ENCODE measurements at regions not wholly inside any gene's neighbourhood (a gene's known extent, or its start where the extent isn't known, plus 50 kb on each side); places are given as distances from the start of the nearest gene placed in this dataset.
"Not testable (repeated sequence)": the region's sequence is repeated elsewhere in the genome, so short reads cannot be mapped to it uniquely, and the experiment has no call there.

DNA sequence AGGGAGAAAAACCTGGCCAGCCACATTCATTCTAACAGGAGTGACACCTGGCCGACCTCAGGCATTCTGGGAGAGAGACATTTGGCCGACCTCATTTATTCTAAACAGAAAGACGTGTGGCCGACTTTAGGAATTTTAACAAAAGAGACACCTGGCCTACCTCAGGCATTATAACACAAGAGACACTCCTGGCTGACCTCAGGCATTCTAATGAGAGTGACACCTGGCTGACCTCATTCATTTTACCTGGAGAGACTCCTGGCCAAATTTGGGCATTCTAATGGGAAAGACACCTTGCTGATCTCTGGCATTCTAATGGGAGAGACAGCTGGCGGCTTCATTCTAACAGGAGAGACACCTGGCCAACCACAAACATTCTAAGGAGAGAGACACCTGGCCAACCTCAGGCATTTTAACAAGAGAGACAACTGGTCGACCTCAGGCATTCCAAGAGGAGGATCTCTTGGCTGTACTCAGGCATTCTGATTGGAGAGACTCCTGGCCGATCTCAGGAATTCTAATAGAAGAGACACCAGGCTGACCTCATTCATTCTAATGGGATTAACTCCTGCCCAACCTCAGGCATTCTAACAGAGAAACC, 1353.9 kb downstream of the UQCRFS1 start:
- no peak for DNase-seq (ENCODE audit: low read depth in 4 of 4, low spot score in 3 of 4)

DNA sequence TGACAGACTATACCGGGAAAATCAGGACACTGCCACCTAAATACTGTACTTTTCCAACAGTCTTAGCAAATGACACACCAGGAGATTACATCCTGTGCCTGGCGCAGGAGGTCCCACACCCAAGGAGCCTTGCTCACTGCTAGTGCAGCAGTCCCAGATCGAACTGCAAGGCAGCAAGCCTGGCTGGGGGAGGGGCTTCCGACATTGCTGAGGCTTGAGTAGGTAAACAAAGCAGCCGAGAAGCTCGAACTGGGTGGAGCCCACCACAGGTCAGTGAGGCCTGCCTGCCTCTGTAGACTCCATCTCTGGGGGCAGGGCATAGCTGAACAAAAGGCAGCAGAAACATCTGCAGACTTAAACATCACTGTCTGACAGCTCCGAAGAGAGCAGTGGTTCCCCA, 1360.0 kb downstream of the UQCRFS1 start:
- not testable (repeated sequence) for DNase-seq (ENCODE audit: low read depth in 4 of 4, low spot score in 3 of 4)

DNA sequence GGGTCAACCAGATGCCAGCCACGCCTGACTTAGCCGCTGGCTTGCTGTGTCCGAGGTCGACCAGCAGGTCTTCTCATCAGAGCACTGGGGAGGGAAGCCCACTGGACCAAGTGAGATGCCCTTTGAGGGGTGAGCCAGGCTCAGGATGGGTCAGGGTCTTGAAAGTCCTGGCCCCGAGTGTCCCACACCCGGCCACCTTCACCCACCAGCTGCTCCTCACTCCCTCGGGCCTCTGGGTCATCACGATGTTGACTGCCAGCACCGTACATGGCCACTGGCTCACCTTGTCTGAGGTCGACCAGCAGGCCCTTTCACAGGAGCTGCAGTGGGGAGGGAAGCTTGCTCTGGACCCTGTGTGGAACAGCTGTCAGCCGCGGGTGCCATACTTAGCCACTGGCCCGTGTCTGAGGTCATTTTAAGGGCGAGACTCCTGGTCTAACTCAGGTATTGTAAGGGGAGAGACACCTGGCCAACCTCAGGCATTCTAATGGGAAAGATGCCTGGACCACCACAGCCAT, 1361.3 kb downstream of the UQCRFS1 start:
- no peak for DNase-seq (ENCODE audit: low read depth in 4 of 4, low spot score in 3 of 4)

DNA sequence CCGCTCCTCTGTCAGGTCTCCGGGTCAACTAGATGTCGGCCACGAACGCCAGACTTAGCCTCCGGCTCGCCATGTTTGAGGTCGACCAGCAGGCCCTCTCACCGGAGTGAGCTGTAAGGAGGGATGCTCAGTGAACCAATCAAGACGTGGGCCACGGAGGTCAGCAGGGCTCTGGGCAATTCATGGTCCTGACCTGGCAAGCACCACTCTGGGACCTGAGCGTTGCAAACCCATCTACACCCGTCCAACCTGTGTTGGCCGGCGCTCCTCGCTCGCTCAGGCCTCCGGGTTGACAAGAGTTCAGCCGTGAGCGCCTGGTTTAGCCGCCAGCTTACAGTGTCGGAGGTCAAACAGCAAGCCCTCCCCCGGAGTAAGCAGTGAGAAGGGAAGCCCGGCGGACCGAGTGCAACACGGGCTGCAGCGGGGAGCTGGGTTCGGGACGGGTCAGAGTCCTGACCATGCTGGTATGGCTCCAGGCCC, 1361.9 kb downstream of the UQCRFS1 start:
- DNase-seq (ENCODE audit: low read depth in 4 of 4, low spot score in 3 of 4), result no peak

DNA sequence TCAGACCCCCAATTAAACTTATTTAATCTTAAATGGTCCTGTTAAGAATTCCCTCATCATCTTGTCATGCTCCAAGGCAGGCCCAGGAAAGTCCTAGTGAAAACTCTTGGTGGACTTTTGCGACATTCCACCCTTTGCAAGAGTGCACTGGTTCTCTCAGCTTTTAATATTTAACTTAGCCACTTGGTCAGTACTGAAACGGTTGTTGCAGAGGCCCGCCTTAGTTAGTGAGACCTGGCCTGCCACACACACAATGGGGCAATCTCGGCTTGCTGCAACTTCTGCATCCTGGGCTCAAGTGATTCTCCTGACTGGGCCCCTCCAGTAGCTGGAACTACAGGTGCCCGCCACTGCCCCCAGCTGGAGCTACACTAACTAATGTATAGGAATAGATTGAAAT, 1366.0 kb downstream of the UQCRFS1 start:
- no peak for DNase-seq (ENCODE audit: low read depth in 4 of 4, low spot score in 3 of 4)

DNA sequence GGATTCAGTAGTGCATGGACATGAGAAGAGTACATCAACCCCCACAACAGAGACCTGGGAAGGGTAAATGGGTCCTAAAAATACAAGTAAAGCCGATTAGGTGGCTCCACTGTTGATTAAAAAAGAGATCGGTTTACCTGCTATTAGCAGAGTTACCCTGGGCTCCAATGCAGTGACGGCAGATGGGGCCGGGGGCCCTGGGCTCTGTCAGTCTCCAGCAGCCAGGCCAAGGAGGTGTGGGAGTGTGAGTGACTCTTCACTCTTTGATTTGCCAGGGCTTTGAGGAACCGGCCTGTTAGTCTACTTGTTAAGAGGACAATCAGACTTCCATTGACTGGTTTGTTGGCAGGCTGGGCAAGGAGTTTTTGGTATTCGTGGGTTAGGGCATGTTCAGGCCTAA, 1368.7 kb downstream of the UQCRFS1 start:
- no peak for DNase-seq (ENCODE audit: low read depth in 4 of 4, low spot score in 3 of 4)

DNA sequence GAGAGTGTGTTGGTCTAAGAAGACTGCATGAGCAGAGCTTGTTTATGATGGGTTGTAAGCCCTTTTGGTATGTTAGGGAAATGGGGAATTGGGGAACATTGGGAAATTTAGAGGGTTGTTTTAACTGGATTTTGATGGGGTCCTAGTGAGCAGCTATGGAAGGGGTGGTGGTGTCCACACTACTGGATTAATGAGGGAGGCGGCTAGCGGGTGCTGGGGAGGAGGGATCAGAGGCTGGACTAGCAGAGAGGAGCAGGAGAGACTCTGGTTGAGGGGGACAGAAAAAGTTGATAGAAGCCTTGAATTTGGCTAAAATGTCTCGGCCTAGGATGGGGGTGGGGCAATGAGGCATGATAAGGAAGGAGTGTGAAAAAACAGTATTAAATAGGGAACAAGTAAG, 1369.1 kb downstream of the UQCRFS1 start:
- no peak for DNase-seq (ENCODE audit: low read depth in 4 of 4, low spot score in 3 of 4)

DNA sequence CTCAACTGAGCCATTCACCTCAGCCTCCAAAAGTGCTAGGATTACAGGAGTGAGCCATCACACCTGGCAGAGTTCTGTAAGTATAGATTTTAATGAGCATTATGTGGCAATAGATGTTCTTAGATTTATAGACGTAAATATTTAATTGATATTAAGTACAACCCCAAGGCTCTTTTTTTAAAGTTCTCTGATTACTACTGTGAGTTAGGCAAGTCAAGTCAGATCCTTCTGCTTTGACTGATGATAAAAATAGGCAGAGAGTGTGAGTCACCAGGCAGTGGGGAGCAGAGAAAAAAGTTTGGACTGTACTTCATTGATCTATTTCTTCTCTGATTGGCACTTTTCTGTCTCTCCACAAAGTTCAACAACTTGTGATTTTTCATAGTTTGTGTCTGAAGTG, 1379.9 kb downstream of the UQCRFS1 start:
- no peak for DNase-seq (ENCODE audit: low read depth in 4 of 4, low spot score in 3 of 4)

DNA sequence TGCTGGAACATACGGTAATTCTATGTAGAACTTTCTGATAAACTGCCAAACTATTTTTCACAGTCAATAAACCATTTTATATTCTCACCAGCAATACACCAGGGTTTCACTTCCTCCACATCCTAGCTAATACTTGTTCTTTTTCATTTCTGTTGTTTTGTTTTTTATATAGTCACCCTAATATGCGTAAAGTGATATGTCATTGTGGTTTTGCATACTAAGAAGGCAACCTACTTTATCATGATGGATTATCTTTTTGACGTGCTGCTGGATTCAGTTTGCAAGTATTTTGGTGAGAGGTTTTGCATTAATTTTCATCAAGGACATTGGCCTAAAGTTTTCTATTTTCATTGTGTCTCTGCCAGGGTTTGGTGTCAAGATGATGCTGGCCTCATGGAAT, 1384.1 kb downstream of the UQCRFS1 start:
- no peak for DNase-seq (ENCODE audit: low read depth in 4 of 4, low spot score in 3 of 4)

DNA sequence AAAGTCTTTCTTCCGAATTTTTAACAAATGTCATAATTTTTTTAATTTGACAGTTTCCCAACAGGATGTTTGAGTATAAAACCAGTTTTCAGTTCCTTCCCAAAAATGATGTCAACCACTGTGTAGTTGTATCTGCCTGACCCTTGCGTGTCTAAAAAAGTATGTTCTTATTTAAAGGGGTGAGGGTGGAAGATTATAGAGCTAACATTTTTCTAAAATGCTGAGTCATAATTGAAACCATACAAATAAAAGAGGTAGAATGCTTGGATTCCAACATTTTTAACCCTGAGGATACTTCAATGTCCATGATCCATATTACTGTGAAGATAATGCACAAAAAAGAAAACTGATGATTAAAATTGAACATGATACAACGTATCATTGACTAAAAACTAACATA, 1388.8 kb downstream of the UQCRFS1 start:
- DNase-seq (ENCODE audit: low read depth in 4 of 4, low spot score in 3 of 4), result no peak

DNA sequence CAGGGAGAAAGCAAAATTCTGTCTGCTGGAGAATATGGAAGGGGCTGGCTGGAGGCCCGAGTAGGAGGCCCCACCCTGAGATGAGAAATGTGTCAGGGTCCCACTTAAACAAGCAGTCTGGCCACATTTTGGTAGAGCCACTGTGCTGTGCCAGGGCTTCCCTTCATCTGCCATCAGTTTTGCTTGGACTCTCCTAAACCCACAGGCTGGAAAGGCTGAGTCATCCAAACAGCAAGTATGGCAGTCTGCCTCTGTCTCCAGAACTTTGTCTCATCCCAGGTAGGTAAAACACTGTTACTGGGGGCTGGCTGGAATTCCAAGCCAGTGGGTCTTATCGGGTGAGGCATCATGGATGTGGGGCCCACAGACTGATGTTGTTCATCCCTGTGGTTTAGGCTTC, 1390.6 kb downstream of the UQCRFS1 start:
- no peak for DNase-seq (ENCODE audit: low read depth in 4 of 4, low spot score in 3 of 4)

DNA sequence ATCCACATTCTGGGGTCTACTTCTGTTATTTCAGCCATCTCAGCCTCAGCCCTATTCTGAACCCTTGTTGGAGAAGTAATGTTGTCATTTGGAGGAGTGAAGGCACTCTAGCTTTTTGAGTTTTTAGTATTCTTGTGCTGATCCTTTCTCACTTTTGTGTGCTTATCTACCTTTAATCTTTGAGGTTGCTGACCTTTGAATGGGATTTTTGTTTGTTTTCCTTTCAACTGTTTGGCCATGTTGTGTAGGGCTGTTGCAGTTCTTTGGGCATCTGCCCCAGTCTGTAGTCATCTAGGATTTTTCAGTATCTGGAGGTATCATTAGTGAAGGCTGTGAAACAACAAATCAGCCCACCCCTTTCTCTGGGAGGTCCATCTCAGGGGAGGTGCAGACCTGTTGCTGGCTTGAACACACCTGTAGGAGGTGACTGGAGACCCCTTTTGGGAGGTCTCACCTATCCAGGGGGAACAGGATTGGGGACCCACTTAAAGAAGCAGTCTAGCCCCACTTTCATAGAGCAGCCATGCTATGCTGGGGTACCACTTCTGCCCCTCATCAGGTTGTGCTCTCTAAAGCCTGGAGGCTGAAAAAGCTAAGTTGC, 1391.4 kb downstream of the UQCRFS1 start:
- no peak for DNase-seq (ENCODE audit: low read depth in 4 of 4, low spot score in 3 of 4)

DNA sequence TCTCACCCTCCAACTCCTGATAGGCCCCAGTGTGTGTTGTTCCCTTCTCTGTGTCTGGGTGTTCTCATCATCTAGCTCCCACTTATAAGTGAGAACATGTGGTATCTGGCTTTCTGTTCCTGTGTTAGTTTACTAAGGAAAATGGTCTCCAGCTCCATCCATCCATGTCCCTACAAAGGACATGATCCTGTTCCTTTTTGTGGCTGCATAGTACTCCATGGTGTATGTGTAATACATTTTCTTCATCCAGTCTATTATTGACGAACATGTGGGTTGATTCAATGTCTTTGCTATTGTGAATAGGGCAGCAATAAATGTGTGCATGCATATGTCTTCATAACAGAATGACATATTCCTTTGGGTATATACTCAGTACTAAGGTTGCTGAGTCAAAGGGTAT, 1397.0 kb downstream of the UQCRFS1 start:
- DNase-seq (ENCODE audit: low read depth in 4 of 4, low spot score in 3 of 4), result no peak

DNA sequence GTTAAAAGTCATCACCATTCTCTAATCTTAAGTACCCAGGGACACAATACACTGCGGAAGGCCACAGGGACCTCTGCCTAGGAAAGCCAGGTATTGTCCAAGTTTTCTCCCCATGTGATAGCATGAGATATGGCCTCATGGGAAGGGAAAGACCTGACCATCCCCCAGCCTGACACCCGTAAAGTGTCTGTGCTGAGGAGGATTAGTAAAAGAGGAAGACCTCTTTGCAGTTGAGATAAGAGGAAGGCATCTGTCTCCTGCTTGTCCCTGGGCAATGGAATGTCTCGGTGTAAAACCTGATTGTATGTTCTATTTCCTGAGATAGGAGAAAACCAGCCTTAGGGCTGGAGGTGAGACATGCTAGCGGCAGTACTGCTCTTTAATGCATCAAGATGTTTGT, 1398.1 kb downstream of the UQCRFS1 start:
- not testable (repeated sequence) for DNase-seq (ENCODE audit: low read depth in 4 of 4, low spot score in 3 of 4)

DNA sequence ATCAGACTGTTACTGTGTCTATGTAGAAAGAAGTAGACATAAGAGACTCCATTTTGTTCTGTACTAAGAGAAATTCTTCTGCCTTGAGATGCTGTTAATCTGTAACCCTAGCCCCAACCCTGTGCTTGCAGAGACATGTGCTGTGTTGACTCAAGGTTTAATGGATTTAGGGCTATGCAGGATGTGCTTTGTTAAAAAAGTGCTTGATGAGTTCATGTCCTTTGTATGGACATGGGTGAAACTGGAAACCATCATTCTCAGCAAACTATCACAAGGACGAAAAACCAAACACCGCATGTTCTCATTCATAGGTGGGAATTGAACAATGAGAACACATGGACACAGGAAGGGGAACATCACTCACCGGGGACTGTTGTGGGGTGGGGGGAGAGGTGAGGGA, 1398.7 kb downstream of the UQCRFS1 start:
- DNase-seq (ENCODE audit: low read depth in 4 of 4, low spot score in 3 of 4), result not testable (repeated sequence)

DNA sequence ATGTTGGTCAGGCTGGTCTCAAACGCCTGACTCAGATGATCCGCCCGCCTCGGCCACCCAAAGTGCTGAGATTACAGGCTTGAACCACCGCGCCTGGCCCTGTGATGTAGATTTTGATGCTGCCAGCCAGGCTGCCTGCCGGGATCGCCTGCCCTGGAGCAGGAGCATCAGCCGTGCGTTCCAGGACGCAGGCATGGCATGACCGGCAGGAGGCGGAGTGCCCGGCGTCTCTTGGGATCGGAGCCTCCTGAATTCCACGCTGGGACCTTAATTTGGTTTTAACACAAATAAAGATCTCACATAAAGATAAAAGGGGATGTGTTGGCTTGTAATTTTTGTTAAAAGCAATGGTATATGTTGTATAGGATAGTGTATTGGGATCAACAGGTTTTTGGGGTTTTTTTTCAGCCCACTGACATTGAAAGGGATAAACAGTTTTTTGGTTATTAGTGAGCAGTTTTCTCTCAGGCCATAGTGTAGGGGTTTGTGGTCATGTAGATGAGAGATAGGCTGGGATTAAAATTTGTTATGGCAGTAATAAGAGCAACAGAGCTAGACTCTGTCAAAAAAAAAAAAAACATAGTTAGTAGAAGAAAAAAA, 1406.4 kb downstream of the UQCRFS1 start:
- no peak for DNase-seq (ENCODE audit: low read depth in 4 of 4, low spot score in 3 of 4)

DNA sequence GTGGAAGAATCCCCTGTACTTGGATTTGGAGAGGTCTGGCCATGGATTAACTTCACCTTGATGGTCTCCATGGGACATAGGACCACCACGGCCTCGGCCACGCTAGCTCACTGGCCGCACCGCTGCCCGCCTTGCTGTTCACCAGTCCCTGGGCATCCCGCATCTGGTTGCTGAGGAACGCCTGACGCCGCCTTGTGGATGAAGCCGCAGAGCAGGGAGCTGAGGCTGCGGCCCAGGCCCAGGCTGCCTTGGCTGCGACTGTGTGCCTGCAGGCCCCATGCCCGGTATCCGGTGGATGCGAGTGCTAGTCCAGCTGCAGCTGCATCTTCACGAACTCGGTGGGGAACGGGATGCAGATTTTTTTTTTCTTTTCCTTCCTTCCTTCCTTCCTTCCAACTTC, 1407.1 kb downstream of the UQCRFS1 start:
- DNase-seq (ENCODE audit: low read depth in 4 of 4, low spot score in 3 of 4), result no peak

DNA sequence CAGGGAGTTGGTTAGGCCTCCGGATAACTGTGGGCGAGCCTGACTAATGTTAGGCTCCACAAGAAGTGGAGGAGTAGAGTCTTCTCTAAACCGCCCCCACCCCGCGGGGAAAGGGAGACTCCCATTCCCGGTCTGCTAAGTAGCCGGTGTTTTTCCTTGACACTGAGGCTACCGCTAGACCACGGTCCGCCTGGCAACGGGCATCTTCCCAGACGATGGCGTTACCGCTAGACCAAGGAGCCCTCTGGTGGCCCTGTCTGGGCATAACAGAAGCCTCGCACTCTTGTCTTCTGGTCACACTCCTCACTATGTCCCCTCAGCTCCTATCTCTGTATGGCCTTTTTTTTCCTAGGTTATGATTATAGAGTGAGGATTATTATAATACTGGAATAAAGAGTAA, 1410.7 kb downstream of the UQCRFS1 start:
- not testable (repeated sequence) for DNase-seq (ENCODE audit: low read depth in 4 of 4, low spot score in 3 of 4)

DNA sequence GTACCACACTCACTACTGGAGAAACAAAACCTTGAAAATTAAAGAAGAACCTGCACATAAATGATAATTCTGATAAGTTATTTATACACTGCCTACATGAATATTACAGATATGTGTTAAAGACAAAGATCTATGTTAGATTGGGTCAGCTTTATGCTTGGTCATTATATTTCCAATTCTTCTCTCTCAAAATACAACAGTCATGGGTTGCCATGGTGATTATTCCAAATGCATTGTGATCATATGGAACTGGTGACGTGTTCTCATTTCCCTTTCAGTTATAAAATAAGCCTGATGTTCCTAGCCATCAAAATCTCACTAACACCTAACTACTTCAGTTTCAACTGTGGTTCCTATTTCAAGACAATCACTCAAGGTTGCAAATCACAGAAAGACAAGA, 1416.4 kb downstream of the UQCRFS1 start:
- DNase-seq (ENCODE audit: low read depth in 4 of 4, low spot score in 3 of 4), result no peak

DNA sequence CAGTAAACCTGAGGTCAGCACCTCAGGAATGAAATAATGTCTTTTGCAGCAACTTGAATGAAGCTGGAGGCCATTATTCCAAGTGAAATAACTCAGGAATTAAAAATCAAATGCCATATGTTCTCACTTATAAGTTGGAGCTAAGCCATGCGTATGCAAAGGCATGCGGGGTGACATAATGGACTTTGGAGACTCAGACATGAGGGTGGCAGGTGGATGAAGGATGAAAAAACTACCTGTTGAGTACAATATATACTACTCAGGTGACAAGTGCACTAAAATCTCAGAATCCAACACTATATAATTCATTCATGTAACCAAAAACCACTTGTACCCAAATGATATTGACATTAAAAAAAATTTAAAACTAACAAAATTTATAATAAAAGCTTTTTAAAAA, 1416.9 kb downstream of the UQCRFS1 start:
- no peak for DNase-seq (ENCODE audit: low read depth in 4 of 4, low spot score in 3 of 4)

DNA sequence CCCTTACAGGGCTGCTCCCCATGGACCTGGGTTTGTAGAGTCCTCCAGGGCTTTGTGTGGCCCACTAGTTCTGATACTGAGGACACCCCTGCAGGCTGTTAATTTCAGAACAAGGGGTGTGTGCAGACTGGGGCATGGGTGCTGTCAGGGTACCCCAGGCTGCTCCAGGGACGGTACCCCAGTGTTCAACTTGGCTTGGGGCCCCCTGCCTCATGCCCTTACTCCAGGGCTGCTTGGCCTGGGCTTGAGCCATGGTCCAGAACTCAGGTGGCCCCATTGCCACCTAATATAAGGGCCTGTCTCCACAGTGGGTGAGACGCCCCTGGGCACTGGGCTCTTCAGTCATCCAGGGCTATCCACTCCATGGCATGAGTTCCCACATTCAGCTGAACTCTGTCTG, 1417.6 kb downstream of the UQCRFS1 start:
- DNase-seq (ENCODE audit: low read depth in 4 of 4, low spot score in 3 of 4), result no peak

DNA sequence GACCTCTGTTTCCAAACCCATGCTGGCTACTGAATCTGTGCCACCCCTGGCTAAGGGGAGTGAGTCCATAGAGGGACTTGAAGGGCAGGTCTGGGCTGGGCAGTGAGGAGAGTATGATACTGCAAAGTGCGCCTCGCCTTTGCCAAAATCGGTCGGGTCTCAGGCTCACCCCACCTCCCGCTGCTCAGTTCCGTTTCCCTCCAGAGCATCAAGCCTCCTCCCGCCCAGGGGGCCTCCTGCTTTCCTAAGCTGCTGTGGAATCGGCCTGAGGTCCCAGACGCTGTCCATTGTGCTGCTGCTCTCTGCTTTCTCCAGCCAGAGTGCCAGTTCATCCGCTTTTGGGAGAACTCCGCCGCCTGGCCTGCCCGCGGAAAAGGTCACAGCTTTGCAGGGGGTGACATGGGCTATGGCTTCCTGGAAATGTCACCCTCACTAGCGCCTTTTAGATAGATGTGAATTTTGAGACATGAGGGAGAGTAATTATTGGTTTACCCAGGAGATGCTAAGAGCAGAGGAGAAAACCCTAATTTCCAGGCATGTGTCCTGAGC, 1418.4 kb downstream of the UQCRFS1 start:
- peak in 3 of 4 donors; percentile 2 to 6 (median 5) for DNase-seq (ENCODE audit: low read depth in 4 of 4, low spot score in 3 of 4)
